Neural cell (in vitro differentiated cells): ENCODE measurements at regions not wholly inside any gene's neighbourhood (a gene's known extent, or its start where the extent isn't known, plus 50 kb on each side); places are given as distances from the start of the nearest gene placed in this dataset.

Source experiments
- CTCF ChIP-seq: fragments of 450-650 bp; IDR thresholded peaks from 2 replicates; pipeline ENCODE4 v1.5.1; 2014; ENCODE audit warnings: antibody characterized with exemption, mild to moderate bottlenecking, moderate library complexity; ENCODE audit not compliant: poor library complexity, severe bottlenecking
- EP300 ChIP-seq: fragments of 450-650 bp; conservative IDR thresholded peaks from 2 replicates; pipeline ENCODE4 v1.6.1; 2014; ENCODE audit warnings: antibody characterized with exemption, mild to moderate bottlenecking, moderate library complexity; ENCODE audit not compliant: poor library complexity, severe bottlenecking
- POLR2AphosphoS5 ChIP-seq: IDR thresholded peaks from 2 replicates; pipeline ENCODE4 v1.6.1; 2012
- SMC3 ChIP-seq: fragments of 450-650 bp; conservative IDR thresholded peaks from 2 replicates; pipeline ENCODE4 v1.6.1; 2014; ENCODE audit warnings: antibody characterized with exemption, mild to moderate bottlenecking, moderate library complexity; ENCODE audit not compliant: poor library complexity
- TF ChIP-seq, protein P1 (sequence below): IDR thresholded peaks from 2 replicates; pipeline ENCODE4 v1.6.1; 2012; ENCODE audit warnings: borderline replicate concordance

DNA sequence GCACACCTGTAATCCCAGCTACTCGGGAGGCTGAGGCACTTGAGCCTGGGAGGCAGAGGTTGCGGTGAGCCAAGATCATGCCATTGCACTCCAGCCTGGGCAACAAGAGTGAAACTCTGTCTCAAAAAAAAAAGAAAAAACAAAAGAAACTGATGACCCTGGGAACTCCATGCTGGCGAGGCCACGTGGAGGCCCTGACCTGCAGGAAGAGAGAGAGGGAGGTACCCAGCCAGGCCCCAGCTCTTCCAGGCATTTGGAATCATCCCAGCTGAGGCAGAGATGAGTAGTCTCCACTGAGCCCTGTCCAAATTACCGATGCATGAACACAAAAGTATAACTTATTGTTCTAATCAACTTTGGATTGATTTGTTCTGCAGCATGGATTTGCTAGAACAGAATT is 132.0 kb upstream of the ZBTB40 start:
- TF ChIP-seq CTCF (no peak), SMC3 (no peak), POLR2AphosphoS5 (no peak), EP300 (no peak)
- TF ChIP-seq, protein P1, sequence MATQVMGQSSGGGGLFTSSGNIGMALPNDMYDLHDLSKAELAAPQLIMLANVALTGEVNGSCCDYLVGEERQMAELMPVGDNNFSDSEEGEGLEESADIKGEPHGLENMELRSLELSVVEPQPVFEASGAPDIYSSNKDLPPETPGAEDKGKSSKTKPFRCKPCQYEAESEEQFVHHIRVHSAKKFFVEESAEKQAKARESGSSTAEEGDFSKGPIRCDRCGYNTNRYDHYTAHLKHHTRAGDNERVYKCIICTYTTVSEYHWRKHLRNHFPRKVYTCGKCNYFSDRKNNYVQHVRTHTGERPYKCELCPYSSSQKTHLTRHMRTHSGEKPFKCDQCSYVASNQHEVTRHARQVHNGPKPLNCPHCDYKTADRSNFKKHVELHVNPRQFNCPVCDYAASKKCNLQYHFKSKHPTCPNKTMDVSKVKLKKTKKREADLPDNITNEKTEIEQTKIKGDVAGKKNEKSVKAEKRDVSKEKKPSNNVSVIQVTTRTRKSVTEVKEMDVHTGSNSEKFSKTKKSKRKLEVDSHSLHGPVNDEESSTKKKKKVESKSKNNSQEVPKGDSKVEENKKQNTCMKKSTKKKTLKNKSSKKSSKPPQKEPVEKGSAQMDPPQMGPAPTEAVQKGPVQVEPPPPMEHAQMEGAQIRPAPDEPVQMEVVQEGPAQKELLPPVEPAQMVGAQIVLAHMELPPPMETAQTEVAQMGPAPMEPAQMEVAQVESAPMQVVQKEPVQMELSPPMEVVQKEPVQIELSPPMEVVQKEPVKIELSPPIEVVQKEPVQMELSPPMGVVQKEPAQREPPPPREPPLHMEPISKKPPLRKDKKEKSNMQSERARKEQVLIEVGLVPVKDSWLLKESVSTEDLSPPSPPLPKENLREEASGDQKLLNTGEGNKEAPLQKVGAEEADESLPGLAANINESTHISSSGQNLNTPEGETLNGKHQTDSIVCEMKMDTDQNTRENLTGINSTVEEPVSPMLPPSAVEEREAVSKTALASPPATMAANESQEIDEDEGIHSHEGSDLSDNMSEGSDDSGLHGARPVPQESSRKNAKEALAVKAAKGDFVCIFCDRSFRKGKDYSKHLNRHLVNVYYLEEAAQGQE = no peak
